NCI-H1048 (cell line): ENCODE measurements at regions not wholly inside any gene's neighbourhood (a gene's known extent, or its start where the extent isn't known, plus 50 kb on each side); places are given as distances from the start of the nearest gene placed in this dataset.

Experiments
- DNase-seq: peaks from one replicate; lab custom pipeline; 2025; lab: John Stamatoyannopoulos, UW

GRCh38 chr6:71527886-71528285, 239.3 kb downstream of the OGFRL1 start:
- DNase-seq = no peak

- DNase-seq = no peak
These were observed 240.4 kb downstream of the OGFRL1 start for GRCh38 chr6:71529026-71529425.

GRCh38 chr6:71529769-71530168, 241.2 kb downstream of the OGFRL1 start:
- no peak for DNase-seq

GRCh38 chr6:71531006-71531405, 242.4 kb downstream of the OGFRL1 start:
- DNase-seq = no peak

GRCh38 chr6:71531841-71532240, 243.2 kb downstream of the OGFRL1 start:
- no peak for DNase-seq

- no peak for DNase-seq
These were observed 245.3 kb downstream of the OGFRL1 start for GRCh38 chr6:71533939-71534379.

- DNase-seq = no peak
These were observed 246.3 kb downstream of the OGFRL1 start for GRCh38 chr6:71534921-71535320.

- no peak for DNase-seq
These were observed 249.1 kb downstream of the OGFRL1 start for GRCh38 chr6:71537717-71538116.

GRCh38 chr6:71544028-71544427, 255.4 kb downstream of the OGFRL1 start:
- DNase-seq = no peak

GRCh38 chr6:71544906-71545305, 256.3 kb downstream of the OGFRL1 start:
- no peak for DNase-seq

- DNase-seq = no peak
These were observed 257.3 kb downstream of the OGFRL1 start for GRCh38 chr6:71545905-71546304.

GRCh38 chr6:71551798-71552197, 263.2 kb downstream of the OGFRL1 start:
- DNase-seq = no peak

- no peak for DNase-seq
These were observed 267.5 kb downstream of the OGFRL1 start for GRCh38 chr6:71556141-71556540.

- DNase-seq = no peak
These were observed 270.4 kb downstream of the OGFRL1 start for GRCh38 chr6:71558974-71559373.

GRCh38 chr6:71567562-71567961, 279.0 kb downstream of the OGFRL1 start:
- no peak for DNase-seq

- no peak for DNase-seq
These were observed 289.2 kb downstream of the OGFRL1 start for GRCh38 chr6:71577766-71578165.

- no peak for DNase-seq
These were observed 291.3 kb downstream of the OGFRL1 start for GRCh38 chr6:71579902-71580301.

GRCh38 chr6:71582820-71583219, 294.2 kb downstream of the OGFRL1 start:
- no peak for DNase-seq

GRCh38 chr6:71584712-71585436, 296.3 kb downstream of the OGFRL1 start:
- no peak for DNase-seq

- DNase-seq = no peak
These were observed 296.9 kb downstream of the OGFRL1 start for GRCh38 chr6:71585472-71585871.

GRCh38 chr6:71588490-71588889, 297.9 kb upstream of the RIMS1 start:
- DNase-seq = no peak

GRCh38 chr6:71589254-71589653, 297.1 kb upstream of the RIMS1 start:
- no peak for DNase-seq

- DNase-seq = no peak
These were observed 293.7 kb upstream of the RIMS1 start for GRCh38 chr6:71592643-71593042.

GRCh38 chr6:71599359-71599758, 287.0 kb upstream of the RIMS1 start:
- DNase-seq = no peak
